ENCODE measurements at regions not wholly inside any gene's neighbourhood (a gene's known extent, or its start where the extent isn't known, plus 50 kb on each side); places are given as distances from the start of the nearest gene placed in this dataset.
"Not testable (repeated sequence)": the region's sequence is repeated elsewhere in the genome, so short reads cannot be mapped to it uniquely, and the experiment has no call there.

DNA sequence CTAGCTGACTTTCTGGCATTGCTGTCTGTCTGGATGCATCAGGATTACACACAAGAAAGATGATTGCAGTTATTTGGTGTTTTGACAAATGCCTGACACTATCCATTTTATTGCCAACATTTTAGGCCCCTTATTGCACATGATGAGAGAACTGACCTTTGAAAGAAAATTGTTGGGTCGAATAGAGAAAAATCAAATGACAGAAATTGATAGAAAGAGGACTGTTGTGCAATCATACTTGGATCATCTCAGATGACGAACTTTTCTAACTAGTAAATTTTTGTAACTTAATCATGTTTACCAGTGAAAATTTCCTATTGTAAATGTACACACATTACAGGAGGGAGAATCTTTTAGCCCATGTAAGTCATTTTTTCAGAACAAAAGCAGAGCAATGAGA is 251.5 kb upstream of the USP15 start:
- no peak overlapping the region for H3K27ac ChIP-seq (replicated peaks)
- no peak overlapping the region for H3K4me3 ChIP-seq (replicated peaks; ENCODE audit: insufficient read depth, low read length)
- no peak for DNase-seq (ENCODE audit: low read depth in 1 of 2, low spot score in 1 of 2)
- TF ChIP-seq, protein P1, sequence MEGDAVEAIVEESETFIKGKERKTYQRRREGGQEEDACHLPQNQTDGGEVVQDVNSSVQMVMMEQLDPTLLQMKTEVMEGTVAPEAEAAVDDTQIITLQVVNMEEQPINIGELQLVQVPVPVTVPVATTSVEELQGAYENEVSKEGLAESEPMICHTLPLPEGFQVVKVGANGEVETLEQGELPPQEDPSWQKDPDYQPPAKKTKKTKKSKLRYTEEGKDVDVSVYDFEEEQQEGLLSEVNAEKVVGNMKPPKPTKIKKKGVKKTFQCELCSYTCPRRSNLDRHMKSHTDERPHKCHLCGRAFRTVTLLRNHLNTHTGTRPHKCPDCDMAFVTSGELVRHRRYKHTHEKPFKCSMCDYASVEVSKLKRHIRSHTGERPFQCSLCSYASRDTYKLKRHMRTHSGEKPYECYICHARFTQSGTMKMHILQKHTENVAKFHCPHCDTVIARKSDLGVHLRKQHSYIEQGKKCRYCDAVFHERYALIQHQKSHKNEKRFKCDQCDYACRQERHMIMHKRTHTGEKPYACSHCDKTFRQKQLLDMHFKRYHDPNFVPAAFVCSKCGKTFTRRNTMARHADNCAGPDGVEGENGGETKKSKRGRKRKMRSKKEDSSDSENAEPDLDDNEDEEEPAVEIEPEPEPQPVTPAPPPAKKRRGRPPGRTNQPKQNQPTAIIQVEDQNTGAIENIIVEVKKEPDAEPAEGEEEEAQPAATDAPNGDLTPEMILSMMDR (IDR thresholded peaks at IDR 0.05; ENCODE audit: insufficient read depth, low read length), result no peak
- TF ChIP-seq GABPA (IDR thresholded peaks at IDR 0.05; ENCODE audit: low read depth), result no peak
- no peak for TF ChIP-seq REST (IDR thresholded peaks at IDR 0.05; ENCODE audit: insufficient replicate concordance, low read depth)
- TF ChIP-seq SPI1 (IDR thresholded peaks at IDR 0.05; ENCODE audit: borderline replicate concordance, low read depth), result no peak
- no peak for TF ChIP-seq POLR2AphosphoS5 (IDR thresholded peaks at IDR 0.05; ENCODE audit: low read depth)
- peaks cover 5% of the 10 kb centered on the region for H3K27me3 ChIP-seq (ENCODE audit: insufficient read depth, poor library complexity, severe bottlenecking)

DNA sequence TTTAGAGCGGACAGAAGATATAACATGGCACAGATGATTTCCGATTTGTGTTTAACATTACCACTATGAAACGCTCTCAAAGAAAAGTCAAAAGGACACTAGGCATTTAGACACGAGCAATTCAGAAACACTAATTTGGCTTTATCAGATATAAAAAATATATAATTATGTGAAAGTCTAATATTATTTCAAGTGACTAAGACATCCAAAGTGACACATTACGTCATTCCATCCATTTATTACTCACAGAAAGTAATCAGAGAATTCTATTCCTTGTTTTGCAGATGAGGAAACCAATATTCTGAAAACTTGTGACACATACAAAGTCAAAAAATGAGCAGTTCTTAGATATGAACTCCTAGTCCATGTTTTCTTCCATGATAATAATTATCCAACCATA is 250.8 kb upstream of the USP15 start:
- DNase-seq (ENCODE audit: low read depth in 1 of 2, low spot score in 1 of 2), result no peak
- Histone ChIP-seq H3K27ac (replicated peaks) (no peak overlapping the region), H3K4me3 (replicated peaks; ENCODE audit: insufficient read depth, low read length) (no peak overlapping the region), H3K27me3 (ENCODE audit: insufficient read depth, poor library complexity, severe bottlenecking) (peaks cover 5% of the 10 kb centered on the region)
- TF ChIP-seq POLR2AphosphoS5 (IDR thresholded peaks at IDR 0.05; ENCODE audit: low read depth) (no peak), GABPA (IDR thresholded peaks at IDR 0.05; ENCODE audit: low read depth) (no peak), REST (IDR thresholded peaks at IDR 0.05; ENCODE audit: insufficient replicate concordance, low read depth) (no peak), SPI1 (IDR thresholded peaks at IDR 0.05; ENCODE audit: borderline replicate concordance, low read depth) (no peak)
- TF ChIP-seq, protein P1 (IDR thresholded peaks at IDR 0.05; ENCODE audit: insufficient read depth, low read length), result no peak

DNA sequence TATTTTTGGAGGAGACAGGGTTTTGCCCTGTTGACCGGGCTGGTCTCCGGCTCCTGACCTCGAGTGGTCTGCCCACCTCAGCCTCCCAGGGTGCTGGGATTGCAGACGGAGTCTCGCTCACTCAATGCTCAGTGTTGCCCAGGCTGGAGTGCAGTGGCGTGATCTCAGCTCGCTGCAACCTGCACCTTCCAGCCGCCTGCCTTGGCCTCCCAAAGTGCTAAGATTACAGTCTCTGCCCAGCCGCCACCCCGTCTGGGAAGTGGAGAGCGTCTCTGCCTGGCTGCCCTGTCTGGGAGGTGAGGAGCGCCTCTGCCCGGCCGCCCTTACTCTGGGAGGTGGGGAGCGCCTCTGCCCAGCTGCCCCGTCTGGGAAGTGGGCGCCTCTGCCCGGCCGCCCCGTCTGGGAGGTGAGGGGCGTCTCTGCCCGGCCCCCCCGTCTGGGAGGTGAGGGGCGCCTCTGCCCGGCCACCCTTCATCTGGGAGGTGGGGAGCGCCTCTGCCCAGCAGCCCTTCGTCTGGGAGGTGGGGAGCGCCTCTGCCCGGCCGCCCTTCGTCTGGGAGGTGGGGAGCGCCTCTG is 249.8 kb upstream of the USP15 start:
- H3K4me3 ChIP-seq (replicated peaks; ENCODE audit: insufficient read depth, low read length); H3K27ac ChIP-seq (replicated peaks); DNase-seq (ENCODE audit: low read depth in 1 of 2, low spot score in 1 of 2); H3K27me3 ChIP-seq (ENCODE audit: insufficient read depth, poor library complexity, severe bottlenecking): not testable (repeated sequence)

- not testable (repeated sequence) for H3K27me3 ChIP-seq (ENCODE audit: insufficient read depth, poor library complexity, severe bottlenecking); DNase-seq (ENCODE audit: low read depth in 1 of 2, low spot score in 1 of 2); H3K4me3 ChIP-seq (replicated peaks; ENCODE audit: insufficient read depth, low read length); H3K27ac ChIP-seq (replicated peaks)
Measured at GRCh38 chr12:62010973-62011372, 249.2 kb upstream of the USP15 start.

DNA sequence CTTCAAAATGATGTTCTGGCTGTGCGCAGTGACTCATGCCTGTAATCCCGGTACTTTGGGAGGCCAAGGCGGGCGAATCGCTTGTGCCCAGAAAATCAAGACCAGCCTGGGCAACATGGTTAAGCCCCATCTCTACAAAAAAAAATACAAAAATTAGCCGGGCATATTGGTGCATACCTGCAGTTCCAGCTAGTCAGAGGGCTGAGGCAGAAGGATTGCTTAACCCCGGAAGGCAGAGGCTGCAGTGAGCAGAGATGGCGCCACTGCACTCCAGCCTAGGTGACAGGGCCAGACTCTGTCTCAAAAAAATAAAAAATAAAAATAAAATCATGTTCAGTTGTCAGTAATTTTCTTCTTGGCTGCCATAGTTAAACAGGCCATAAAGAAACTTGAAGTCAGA is 245.9 kb upstream of the USP15 start:
- no peak for DNase-seq (ENCODE audit: low read depth in 1 of 2, low spot score in 1 of 2)
- peaks cover 4% of the 10 kb centered on the region for H3K27me3 ChIP-seq (ENCODE audit: insufficient read depth, poor library complexity, severe bottlenecking)
- TF ChIP-seq, protein P1 (IDR thresholded peaks at IDR 0.05; ENCODE audit: insufficient read depth, low read length), result no peak
- no peak for TF ChIP-seq SPI1 (IDR thresholded peaks at IDR 0.05; ENCODE audit: borderline replicate concordance, low read depth)
- TF ChIP-seq POLR2AphosphoS5 (IDR thresholded peaks at IDR 0.05; ENCODE audit: low read depth), result no peak
- no peak for TF ChIP-seq GABPA (IDR thresholded peaks at IDR 0.05; ENCODE audit: low read depth)
- TF ChIP-seq REST (IDR thresholded peaks at IDR 0.05; ENCODE audit: insufficient replicate concordance, low read depth), result no peak
- H3K27ac ChIP-seq (replicated peaks), result no peak overlapping the region
- no peak overlapping the region for H3K4me3 ChIP-seq (replicated peaks; ENCODE audit: insufficient read depth, low read length)
